ENCODE measurements at regions not wholly inside any gene's neighbourhood (a gene's known extent, or its start where the extent isn't known, plus 50 kb on each side); places are given as distances from the start of the nearest gene placed in this dataset.

DNA sequence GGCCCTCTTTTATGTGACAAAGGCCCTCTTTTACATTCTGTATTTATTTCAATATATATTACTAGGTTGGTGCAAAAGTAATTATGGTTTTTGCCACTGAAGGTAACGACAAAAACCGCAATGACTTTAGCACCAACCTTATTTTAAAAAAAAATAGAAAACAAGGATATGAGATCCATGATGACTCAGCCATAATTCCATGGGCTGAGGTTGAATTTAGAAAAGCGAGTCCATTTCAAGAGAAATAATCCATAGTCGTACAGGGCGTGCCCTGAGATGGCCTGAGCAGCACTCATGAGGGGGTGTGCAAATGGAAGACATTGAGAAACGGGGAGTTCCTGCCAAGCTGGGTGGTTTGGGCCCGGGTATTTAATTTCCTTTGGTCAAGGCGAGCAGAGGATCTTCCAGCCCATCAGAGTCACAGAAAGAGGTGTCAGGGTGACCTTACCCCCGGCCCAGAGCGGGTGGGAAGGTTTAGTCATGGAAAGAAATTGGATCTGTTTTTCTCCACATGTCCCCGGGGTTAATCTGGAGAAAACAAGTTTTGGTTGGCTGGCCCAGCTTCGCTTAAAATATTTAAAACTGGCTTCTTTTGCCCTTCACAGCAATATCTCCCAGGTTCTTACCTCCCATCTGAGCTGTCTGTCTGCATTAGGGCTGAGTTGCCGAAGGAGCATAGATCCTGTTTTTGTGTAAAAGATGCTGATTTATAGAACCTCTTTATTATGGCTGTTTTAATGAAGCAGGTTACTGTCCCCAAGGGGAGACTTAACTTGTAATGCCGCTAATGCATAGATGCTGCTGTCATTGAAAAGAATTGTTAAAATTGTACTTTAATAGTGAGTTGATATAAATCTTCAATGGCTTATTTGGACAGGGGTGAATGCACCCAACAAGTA, 255.6 kb downstream of the PREX1 start:
- DNase-seq: no peak

DNA sequence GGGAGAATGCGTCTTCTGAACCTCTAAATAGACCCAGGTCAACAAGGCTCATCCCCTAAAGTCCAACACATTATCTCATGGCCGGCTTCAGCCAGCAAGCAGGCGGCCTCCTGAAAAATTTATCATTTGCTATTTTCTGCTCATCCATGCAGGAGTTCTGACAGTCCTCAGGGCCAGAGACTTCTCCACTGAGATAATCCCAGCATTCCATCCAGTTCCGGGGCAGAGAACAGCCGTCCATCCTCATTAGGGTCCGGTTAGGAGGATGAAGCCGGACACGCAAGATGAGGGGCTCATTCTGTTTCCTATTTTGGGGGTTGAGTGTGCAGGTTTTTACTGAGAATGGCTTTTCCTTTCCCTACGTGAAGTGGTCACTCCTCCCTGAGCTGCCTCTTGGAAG, 258.1 kb downstream of the PREX1 start:
- no peak for DNase-seq

DNA sequence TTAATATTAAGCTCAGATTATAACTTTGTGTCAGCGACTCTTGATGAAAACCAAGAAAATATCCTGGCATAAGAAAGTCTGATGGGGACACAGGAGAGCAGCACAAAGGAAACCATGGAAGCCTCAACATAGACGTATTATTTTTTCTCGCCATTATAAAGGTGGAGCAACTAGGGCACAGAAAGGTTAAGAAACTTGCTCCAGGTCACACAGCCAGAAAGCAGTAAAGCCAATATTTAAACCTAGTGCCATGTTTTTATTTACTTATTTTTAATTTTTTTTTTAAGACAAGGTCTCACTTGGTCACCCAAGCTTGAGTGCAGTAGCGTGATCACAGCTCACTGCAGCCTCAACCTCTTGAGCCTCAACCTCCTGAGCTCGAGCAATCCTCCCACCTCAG, 259.3 kb downstream of the PREX1 start:
- DNase-seq: no peak

DNA sequence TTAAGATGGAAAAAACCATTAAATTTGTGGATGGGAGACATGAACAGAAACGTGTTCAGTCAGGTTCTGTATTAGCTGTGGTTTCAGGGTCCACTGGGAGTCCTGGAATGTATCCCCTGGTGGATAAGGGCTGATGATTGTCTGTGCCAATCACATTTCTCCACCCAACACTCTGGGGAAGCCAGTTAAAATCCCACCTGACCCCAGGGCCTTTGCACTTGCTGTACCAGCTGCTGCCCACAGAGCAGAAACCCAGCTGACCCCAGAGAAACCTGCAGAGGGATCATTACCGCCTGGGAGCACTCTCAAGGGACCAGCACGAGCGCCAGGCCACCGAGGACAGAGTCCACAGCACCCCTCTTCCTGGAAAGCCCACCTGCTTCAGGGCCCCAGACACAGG, 260.7 kb downstream of the PREX1 start:
- DNase-seq: no peak

DNA sequence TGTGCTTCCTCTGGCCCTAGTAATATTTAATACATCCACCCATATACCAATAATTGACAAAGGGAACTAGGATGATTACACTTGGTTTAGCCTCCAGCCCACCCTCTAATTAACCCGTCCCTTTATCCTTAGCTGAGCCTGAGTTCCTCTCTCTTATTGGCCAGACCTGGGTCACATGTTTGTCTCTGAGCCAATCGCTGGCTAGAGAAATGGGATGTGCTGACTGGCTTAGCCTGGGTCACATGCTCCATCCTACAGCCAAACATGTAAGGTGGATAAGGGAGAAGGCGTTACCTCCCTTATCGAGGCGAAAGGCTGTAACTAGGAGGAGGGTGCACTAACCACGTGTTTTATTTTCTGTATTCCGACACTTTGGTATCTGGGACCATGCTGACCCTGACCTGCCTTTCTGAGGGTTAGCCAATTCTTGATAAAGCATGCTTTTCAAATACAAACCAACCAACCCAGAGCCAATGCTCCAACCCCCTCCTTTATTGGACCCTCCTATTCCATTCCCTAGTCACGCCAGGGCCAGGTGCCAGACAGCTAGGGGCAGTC, 262.7 kb downstream of the PREX1 start:
- no peak for DNase-seq

DNA sequence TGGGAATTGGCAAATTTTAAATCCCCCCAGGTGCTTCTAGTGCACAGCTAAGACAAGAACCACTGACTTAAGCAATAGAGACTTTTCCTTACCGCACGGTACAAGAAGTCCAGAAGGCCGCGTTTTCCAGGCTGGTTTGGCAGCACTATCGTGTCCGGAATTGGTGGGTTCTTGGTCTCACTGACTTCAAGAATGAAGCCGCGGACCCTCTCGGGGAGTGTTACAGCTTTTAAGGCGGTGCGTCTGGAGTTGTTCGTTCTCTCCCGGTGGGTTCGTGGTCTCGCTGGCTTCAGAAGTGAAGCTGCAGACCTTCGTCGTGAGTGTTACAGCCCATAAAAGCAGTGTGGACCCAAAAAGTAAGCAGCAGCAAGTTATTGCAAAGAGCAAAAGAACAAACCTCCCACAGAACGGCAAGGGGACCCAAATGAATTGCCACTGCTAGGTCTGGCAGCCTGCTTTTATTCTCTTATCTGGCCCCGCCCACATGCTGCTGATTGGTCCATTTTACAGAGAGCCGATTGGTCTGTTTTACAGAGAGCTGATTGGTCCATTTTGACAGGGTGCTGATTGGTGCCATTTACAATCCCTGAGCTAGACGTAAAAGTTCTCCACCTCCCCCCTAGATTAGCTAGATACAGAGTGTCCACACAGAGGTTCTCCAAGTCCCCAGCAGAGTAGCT, 264.5 kb downstream of the PREX1 start:
- DNase-seq: no peak

DNA sequence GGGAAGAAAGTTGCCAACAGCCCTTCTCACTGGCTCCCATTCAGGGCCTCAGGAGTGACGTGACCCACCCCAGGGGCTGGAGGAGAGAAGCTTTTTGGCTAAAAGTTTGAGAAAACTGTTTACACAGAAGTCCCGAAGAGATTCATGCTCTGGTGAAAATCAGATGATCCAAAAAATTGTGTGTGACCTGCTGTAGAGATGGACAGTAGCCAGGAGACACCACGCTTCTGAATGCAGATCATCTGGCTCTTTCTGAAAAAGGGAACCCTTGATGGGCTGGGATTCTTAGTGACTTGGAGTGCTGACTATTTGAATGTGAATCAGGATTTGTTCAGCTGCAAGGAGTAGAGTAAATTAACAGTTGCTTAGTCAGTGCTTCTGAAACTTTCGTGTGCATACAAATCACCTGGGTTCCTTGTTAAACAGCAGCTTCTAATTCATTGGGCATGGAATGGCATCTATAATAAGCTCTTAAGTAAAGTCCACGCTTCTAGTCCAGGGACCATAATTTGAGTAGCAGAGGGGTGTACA, 265.1 kb downstream of the PREX1 start:
- peak; percentile 45 for DNase-seq

DNA sequence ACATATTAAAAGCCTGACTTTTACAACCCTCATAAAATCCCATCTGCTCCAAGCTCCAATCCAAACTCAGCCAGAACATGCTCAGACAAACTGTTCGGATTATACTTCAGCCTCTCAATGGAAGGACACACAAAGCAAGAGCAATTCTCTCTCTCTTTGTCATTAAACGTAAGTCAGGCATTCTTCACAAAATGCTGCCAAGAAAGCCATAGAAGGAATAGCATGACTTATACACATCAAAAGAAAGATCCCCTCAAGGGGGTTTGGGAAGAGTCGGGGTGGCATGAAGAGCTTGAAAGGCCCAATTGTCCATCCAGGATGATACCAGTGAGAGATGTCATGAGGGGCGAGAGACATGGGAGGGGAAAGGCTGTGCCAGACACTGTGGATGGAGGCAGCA, 268.9 kb downstream of the PREX1 start:
- DNase-seq: peak; percentile 55

DNA sequence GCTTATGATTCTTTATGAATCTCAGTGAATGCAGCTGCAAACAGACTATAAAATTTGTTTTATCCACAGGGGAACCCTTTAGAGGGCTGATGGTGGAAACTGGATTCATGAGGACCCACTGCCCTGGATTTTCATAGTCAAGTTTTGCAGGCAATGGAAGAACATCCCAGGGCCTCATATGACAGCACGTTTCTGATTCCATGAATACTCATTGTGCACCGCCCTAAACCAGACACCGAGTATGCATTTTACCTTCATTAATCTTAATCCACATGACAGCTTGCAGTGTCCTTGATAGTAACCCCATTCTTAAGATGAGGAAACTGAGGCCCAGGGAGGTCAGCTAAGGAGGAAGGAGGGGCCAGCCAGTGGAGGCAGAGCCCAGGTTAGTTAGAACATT, 270.4 kb downstream of the PREX1 start:
- DNase-seq: no peak

DNA sequence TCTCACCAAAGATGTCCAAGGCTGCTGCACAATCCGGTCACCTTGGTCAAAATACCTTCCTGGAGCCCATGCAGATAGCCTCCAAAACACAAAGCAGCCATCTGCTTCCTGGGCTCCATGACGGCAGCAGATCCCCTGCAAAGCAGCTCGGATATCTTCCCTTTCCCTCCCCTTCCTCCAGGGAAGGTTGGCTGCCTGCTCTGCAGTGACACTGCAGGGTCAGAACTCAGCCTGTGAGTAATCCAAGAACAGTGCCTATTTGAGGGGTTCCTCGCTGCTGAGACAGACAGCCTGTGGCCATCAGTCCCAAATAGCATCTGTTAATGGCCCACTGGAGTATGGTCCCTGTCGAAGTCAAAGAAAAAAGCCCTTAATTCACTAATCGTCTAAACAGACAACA, 270.8 kb downstream of the PREX1 start:
- DNase-seq: no peak

DNA sequence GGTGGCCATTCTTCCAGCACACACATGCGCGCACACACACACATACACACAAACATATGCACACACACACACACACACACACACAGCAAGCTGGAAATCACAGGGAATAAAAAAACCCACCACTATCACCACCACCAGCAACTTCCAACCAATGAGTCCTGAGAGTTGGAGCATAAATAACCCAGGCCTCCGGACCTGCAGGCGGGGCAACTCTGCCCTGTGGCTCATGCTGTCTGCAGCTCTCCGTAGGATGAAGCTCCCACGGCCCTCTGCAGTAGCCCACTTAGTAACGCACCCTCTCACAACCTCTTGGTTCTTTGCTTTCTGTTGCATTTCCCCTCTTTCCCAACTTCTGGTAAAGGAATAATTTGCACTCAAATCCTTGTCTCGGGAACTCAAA, 275.2 kb downstream of the PREX1 start:
- DNase-seq: no peak

DNA sequence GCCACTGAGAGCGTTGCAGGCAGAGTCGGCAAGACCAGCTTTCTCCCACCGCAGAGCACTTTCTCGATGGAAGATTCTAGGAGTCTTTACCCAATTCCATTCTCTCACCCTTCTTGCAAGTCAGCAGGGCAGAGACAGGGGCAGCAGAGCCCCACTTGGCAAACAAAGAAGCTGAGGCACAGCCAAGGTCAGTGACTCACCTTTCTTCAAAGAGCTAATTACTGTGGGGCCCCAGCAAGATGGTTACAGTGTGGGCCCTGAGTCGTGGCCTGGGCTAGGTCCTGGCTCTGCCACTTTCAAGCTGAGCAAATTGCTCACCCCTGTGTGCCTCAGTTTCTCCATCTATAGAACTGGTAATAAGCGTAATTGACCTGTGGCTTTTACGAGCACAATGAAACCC, 277.0 kb downstream of the PREX1 start:
- no peak for DNase-seq

DNA sequence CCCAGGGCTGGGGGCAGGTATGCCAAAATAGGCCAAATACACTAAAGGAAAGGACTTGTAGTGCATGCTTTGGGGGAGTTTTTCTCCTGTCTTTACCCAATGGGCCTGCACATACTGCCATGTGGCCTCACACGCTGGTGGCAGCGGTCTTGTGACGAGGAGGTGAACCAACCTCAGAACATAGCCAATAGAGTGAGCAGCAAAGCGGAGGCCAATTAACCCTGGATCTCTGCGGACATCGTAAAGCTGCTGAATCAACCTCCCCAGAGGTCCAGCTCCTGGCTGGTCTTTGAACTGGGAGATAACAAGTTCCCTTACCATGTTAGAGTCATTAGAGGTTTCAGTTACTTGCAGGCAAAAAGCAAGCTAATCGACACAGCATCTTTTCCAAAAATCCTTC, 280.1 kb downstream of the PREX1 start:
- no peak for DNase-seq

DNA sequence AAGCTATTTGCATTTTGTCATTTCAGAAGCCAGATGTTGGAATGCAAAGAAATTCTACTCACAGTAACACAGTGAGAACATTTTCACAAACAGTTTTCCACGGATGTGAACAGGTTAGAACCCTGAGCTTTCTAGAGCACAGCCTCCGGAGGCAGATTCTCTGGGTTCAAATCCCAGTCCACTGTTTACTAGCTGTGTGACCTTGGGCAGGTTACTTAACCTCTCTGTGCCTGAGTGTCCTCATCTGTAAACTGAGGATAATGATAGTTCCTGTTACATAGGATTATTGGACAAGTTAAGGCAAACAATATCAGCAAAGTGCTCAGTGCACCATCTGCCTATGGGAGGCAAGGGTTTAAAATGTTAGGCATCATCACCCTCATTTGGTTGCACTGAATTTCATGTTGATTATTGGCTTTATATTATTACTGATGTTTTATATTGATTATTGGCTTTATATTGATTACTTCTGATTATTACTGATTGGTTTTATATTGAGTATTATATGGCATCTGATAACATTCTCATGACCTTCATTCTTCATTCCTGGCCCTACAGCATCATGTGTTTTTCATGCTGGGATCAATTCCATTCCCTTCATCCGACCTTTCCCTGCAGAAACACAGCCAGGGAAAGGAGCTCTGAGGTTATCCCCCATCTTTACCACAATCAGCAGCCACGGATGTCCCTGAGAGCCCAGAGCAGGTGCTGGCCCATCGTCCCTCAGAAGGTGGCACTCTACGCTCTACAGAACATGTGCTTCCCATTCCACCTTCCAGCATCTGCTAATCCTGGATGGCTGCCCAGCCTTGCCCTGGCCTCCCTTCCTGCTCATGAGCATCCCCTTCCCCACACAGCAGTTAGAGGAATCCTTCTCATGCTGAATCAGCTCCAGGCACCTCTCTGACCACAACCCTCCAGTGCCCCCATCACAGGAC, 283.1 kb downstream of the PREX1 start:
- DNase-seq: peak; percentile 68

DNA sequence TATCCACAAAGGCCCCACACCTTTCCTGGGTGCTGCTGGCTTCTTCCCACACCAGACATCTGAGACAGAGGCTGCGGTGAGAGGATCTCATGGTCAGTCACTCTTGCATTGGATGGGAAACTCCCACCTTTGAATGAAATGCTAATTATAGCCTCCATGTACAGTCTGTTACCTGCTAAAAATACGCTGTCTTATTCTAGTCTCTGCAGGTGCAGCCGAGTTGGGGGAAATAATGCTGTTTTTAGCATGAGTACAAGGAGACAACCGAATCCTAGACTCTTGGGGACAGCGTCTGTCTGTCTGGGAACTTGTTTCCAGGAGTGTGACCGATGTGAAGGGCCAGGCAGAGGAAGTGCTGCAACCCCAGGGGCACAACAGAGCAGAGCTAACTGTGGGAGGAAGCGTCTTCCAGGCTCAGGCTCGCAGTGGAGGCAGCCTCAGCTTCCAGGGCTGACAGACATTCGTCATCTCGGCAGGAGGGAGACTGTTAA, 286.2 kb downstream of the PREX1 start:
- DNase-seq: no peak

DNA sequence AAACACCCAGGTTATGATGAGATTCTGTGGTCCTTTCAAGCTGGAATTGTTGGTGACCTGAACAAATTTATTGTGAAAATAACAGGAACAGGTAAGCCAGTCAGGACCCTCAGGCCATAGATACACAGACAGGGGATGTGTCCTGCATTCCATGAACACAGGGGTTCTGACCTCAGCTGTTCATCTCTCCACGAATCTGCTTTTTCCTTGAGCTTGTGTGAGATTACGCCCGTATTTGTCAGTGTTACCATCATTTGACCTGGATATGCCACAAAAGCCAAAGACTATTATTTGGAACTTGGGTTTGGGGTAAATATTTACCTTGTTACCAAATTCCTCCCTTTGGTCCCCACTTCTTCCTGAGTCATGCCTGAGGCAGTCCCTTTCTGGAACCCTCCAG, 288.9 kb downstream of the PREX1 start:
- DNase-seq: no peak

DNA sequence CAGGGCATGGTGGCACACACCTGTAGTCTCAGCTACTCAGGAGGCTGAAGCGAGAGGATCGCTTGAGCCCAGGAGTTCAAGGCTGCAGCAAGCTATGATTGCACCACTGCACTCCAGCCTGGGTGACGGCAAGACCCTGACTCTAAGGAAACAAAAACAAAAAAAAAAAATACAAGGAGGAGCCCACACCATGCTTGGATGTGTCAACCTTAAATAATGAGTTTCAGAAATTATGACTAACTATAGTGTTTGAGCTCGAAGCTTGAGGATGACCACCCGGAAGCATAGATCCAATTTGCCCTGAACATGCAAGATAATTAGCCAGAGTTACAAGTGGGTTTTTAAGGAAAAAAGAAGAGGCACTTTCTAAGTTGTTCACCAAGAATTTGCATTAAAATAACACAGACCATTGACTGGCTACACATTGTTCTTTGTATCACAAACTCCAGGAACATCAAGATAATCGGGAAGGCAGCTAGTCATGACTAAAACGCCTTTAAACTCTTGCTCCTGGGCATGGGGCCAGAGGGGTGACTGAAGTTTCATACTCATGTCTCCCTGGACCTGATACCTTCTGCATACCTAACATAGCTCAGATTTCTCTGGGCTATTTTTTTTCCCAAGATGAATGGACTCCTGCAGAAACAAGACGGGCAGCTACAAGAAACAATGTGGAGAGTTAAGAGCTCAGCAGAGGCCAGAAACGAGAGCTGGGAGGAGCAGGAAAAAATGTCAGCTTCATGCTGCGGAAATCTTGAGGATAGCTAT, 289.6 kb downstream of the PREX1 start:
- DNase-seq: no peak

DNA sequence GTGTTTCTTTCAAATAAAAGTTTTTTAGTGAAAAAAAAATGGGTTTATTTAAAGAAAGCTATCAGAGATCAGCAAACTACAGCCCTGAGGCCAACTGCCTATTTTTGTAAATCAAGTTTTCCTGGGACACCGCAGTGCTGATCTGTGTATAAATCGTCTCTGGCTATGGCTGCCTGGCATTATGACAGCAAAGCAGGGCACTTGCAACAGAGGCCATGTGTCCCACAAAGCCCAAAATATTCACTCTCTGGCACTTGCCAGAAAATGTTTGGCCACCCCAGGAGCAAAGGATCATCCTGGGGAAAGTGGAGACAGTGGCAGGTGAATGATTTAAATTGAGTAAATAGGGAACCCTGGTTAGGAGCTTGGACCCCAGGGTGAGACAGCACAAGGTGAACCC, 291.6 kb downstream of the PREX1 start:
- DNase-seq: no peak

DNA sequence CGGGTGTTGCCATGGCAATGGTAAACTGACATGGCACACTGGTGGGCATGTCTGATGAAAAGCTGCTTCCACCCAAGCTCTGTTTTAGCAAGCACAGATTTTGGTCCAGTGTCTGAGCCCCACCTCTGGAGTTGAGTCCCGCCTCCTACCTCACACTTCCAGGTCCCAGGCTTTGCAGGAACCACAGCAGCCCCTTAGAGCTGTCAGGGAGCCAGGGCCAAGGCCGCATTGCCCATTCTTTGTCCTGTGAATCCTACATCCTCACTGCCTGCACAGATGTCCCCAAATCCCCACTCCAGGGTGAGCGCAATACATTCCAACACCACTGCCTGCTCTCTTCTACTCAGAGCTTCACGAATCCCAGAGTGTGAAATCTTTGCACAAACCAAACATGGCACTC, 292.2 kb downstream of the PREX1 start:
- no peak for DNase-seq

DNA sequence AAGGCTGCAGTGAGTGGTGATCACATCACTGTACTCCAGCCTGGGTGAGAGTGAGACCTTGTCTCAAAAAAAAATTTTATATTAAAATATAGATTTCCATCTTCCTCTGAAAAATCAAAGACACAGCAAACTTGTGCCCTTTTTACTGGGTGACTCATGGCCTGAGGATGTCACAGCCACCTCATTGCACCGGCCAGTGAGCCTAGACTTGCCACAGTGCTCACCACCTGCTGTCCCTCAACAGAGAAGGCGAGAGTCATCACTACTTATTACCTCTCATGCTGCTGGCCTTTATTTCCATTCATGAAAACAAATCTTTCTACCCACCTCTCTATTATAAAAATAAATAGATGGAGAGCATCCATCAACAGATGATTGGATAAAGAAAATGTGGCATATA, 295.8 kb downstream of the PREX1 start:
- DNase-seq: no peak

DNA sequence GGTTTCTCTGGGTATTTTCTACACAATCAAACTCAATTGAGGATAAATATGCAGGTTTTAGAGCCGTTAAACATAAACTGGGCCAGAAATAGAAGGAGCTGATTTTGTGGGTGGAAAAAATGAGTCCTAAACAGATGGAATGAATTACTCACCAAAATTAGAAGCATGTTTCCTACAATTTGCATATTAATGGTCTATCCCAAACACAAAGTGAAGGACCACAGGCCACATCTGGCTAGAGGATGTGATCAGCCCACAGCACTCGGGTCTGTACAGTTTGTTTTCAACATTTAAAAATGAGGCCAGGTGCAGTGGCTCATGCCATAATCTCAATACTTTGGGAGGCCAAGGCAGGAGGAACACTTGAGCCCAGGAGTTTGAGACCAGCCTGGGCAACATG, 296.3 kb downstream of the PREX1 start:
- DNase-seq: no peak

DNA sequence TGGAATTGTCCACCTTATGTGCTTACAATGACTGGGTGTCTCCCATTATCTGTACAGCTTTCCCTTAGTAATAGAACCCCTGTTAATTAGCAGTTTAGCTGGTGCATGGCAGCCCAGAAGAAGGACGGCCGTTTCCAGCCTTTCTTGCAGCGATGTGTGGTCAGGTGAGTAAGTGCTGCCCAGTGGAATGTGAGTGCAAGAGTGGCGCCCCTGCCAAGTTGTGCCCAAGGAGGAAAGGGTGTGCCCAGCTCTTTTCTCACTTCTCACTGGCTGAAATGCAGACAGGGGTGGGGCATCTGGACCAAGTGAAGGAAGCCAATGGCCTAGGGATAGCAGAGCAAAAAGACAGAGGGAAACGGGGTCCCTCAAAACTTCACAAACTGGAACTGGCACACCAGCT, 296.8 kb downstream of the PREX1 start:
- DNase-seq: no peak
